ENCODE measurements at regions not wholly inside any gene's neighbourhood (a gene's known extent, or its start where the extent isn't known, plus 50 kb on each side); places are given as distances from the start of the nearest gene placed in this dataset.

DNA sequence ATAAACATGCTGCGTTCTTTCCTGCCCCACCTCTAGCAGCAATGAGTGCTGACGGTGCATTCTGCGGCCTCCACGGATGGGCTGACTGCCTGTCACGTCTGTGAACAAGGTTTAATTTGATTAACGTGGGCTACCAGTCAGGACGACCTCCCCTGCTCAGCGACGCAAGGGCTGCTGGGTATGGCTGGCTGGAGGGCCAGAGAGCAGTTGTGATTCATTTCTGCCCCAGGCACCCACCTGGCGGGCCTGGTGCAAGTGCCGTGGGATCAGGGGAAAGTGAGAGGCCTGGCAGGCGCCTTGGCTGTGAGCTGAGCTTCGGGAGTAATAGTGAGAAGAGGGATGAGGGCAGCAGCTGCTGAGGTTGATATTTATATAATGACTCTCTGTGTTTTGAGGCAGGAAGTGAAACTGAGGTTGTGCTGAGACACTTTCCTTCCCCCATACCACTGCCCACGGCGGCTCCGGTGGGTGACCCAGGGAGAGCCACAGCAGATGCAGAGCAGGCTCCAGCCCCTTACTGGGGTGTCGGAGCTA, 190.4 kb upstream of the BCL6 start:
- Mint-ChIP-seq H3K9me3 (no peaks in the 10 kb centered on the region), H3K27ac (peak overlapping the region in 1 of 3 experiments; percentile 29; a peak in 1 of 7 replicates)
- no CpG with 5 or more reads among the region's 17 CpGs for WGBS (ENCODE audit: extremely low coverage, insufficient read length, low lambda C conversion rate)

More for the DNA sequence above, 190.4 kb upstream of the BCL6 start:
- Histone ChIP-seq H3K9ac (ENCODE audit: extremely low read depth, insufficient read length, low read length) (no peak overlapping the region), H3K79me2 (ENCODE audit: insufficient read depth, low read length) (no peaks in the 10 kb centered on the region), H3K27ac (ENCODE audit: insufficient read length, low read depth, low read length) (no peak overlapping the region), H2BK120ac (ENCODE audit: low read depth, low read length, poor library complexity, severe bottlenecking) (no peak overlapping the region), H4K20me1 (ENCODE audit: control insufficient read depth, insufficient read depth, insufficient read length) (no peaks in the 10 kb centered on the region), H3T11ph (ENCODE audit: low read length) (no peak overlapping the region), H2BK12ac (ENCODE audit: insufficient read length, low read depth, low read length) (no peak overlapping the region), H2BK20ac (ENCODE audit: low read depth, low read length, poor library complexity, severe bottlenecking) (no peak overlapping the region), H3K23ac (ENCODE audit: insufficient read length, low read depth, low read length) (no peak overlapping the region), H3K14ac (ENCODE audit: insufficient read depth, low read length) (no peak overlapping the region), H2BK15ac (ENCODE audit: low read depth, low read length) (no peak overlapping the region), H3K4me1 (ENCODE audit: insufficient read depth, low read length) (no peaks in the 10 kb centered on the region), H3K9me3 (ENCODE audit: control insufficient read depth, low read depth, low read length) (no peaks in the 10 kb centered on the region), H2AK5ac (ENCODE audit: insufficient read length, low read length) (no peak overlapping the region), H3K56ac (ENCODE audit: insufficient read length, low read depth, low read length) (no peak overlapping the region), H2AFZ (ENCODE audit: low read length) (no peak overlapping the region), H3K23me2 (ENCODE audit: insufficient read length, low read depth, low read length, poor library complexity, severe bottlenecking) (no peaks in the 10 kb centered on the region), H3K4ac (ENCODE audit: low read depth, low read length) (no peak overlapping the region), H3K4me2 (ENCODE audit: insufficient read depth, insufficient read length, low read length) (no peak overlapping the region), H3K27me3 (ENCODE audit: insufficient read depth, low read length) (no peaks in the 10 kb centered on the region), H4K5ac (ENCODE audit: insufficient read length, low read depth, low read length) (no peak overlapping the region), H4K8ac (replicated peaks; ENCODE audit: insufficient read length, low read depth, low read length) (no peak overlapping the region), H2BK5ac (ENCODE audit: insufficient read length, low read length) (no peak overlapping the region), H3K79me1 (ENCODE audit: insufficient read depth, low read depth, low read length, poor library complexity, severe bottlenecking) (no peaks in the 10 kb centered on the region), H3K18ac (ENCODE audit: insufficient read length, low read depth, low read length) (peak overlapping the region; percentile 14), H4K91ac (ENCODE audit: insufficient read length, low read depth, low read length) (no peak overlapping the region)
- H3K4me1 Mint-ChIP-seq, result peaks cover 5 to 14% of the 10 kb centered on the region in 2 experiments
- no peak for DNase-seq
- H3K4me3 Mint-ChIP-seq, result no peak overlapping the region
- TF ChIP-seq CTCF (conservative IDR thresholded peaks at IDR 0.05), result no peak
- H3K36me3 Mint-ChIP-seq (ENCODE audit: insufficient read depth in 1 of 3, low read depth in 3 of 3), result no peaks in the 10 kb centered on the region
- H3K27me3 Mint-ChIP-seq (ENCODE audit: low read depth), result peaks cover 2% of the 10 kb centered on the region; the same call in 1 of the 2 replicates

Measured in H9 (cell line).